B cell (primary cell): ENCODE measurements at regions not wholly inside any gene's neighbourhood (a gene's known extent, or its start where the extent isn't known, plus 50 kb on each side); places are given as distances from the start of the nearest gene placed in this dataset.

Experiments used
- ATAC-seq: fragments of 200-7000 bp; cut with Tn5 transposase; one replicate; pipeline ENCODE4 v1.10.0; 2021; ENCODE audit warnings: low read depth, mild to moderate bottlenecking, moderate number of reproducible peaks, moderate library complexity
- CTCF ChIA-PET: fragments of 350-600 bp; sonication (Branson Sonifier 250); formaldehyde crosslinking; loops from one replicate; lab custom pipeline; 2021; ENCODE audit warnings: antibody characterized with exemption, inconsistent platforms; lab: Charles Lee
- POLR2A ChIA-PET: fragments of 350-600 bp; sonication (Branson Sonifier 250); formaldehyde crosslinking; loops from one replicate; lab custom pipeline; 2021; ENCODE audit warnings: antibody characterized with exemption; lab: Charles Lee
- DNase-seq: peaks from one replicate; pipeline ENCODE4 v3.0.0; 2013
- H2AFZ ChIP-seq: 2 replicates; pipeline ENCODE4 v1.6.1; 2012; ENCODE audit warnings: mild to moderate bottlenecking, low read depth, low read length; ENCODE audit not compliant: insufficient read depth, poor library complexity, severe bottlenecking
- H3K27ac ChIP-seq, 2 donors: 1 replicate in 1 of 2; 2 replicates in 1 of 2; pipeline ENCODE4 v1.5.1; 2012 to 2013; ENCODE audit warnings: low read length in 2 of 2, mild to moderate bottlenecking in 2 of 2, moderate library complexity in 1 of 2
- H3K27me3 ChIP-seq, 4 experiments: fragments of 200-600 bp in 1 of 4; sonication (generic) in 1 of 4; replicated peaks in 1 of 4; 1 replicate in 2 of 4; 2 replicates in 2 of 4; pipeline versions ENCODE4 v1.6.1 to v1.7.0; 2013 to 2016; ENCODE audit warnings: low read length in 3 of 4, mild to moderate bottlenecking in 2 of 4, mixed read lengths in 1 of 4, moderate library complexity in 1 of 4; ENCODE audit not compliant: insufficient read depth in 4 of 4, control insufficient read depth in 3 of 4; ENCODE audit errors: control extremely low read depth in 1 of 4
- H3K36me3 ChIP-seq, 2 experiments: replicated peaks in 1 of 2; 1 replicate in 1 of 2; 2 replicates in 1 of 2; pipeline versions ENCODE4 v1.6.1 to v1.7.1; 2013; ENCODE audit warnings: low read length in 1 of 2; ENCODE audit not compliant: insufficient read depth in 2 of 2, control insufficient read depth in 1 of 2; ENCODE audit errors: control extremely low read depth in 1 of 2, extremely low read depth in 1 of 2
- H3K4me1 ChIP-seq, 2 donors: fragments of 200-600 bp in 1 of 2; sonication (generic) in 1 of 2; 1 replicate in 1 of 2; 2 replicates in 1 of 2; pipeline versions ENCODE4 v1.5.1 to v1.6.1; 2013 to 2017; ENCODE audit warnings: low read length in 2 of 2; ENCODE audit not compliant: control insufficient read depth in 2 of 2, insufficient read depth in 2 of 2
- H3K4me2 ChIP-seq: replicated peaks from 2 replicates; pipeline ENCODE3; 2012; ENCODE audit warnings: mild to moderate bottlenecking, low read depth, low read length; ENCODE audit not compliant: poor library complexity, severe bottlenecking
- H3K4me3 ChIP-seq, 5 experiments: fragments of 200-600 bp in 1 of 5; sonication (generic) in 1 of 5; 1 replicate in 3 of 5; 2 replicates in 2 of 5; pipeline versions ENCODE4 v1.5.1 to v1.7.0; 2011 to 2016; ENCODE audit warnings: low read length in 4 of 5, mild to moderate bottlenecking in 4 of 5, low read depth in 2 of 5, control low read depth in 1 of 5, moderate library complexity in 1 of 5; ENCODE audit not compliant: insufficient read depth in 1 of 5; ENCODE audit errors: control extremely low read depth in 1 of 5, extremely low read depth in 1 of 5
- H3K79me2 ChIP-seq: fragments of 200-600 bp; sonication (generic); one replicate; pipeline ENCODE4 v1.6.0; 2016; ENCODE audit warnings: low read length; ENCODE audit not compliant: control insufficient read depth, insufficient read depth
- H3K9ac ChIP-seq: fragments of 200-600 bp; sonication (generic); 2 replicates; pipeline ENCODE4 v1.6.1; 2017; ENCODE audit warnings: mild to moderate bottlenecking, low read length, moderate library complexity
- H3K9me3 ChIP-seq, 3 donors: one replicate each; pipeline versions ENCODE4 v1.6.1 to v1.7.1; 2013; ENCODE audit warnings: low read length in 2 of 3; ENCODE audit not compliant: control insufficient read depth in 2 of 3, insufficient read depth in 1 of 3; ENCODE audit errors: control extremely low read depth in 1 of 3
- H4K20me1 ChIP-seq: 2 replicates; pipeline ENCODE4 v1.6.0; 2012; ENCODE audit warnings: mild to moderate bottlenecking, low read length; ENCODE audit not compliant: insufficient read depth, control insufficient read depth, poor library complexity, severe bottlenecking
- H3K27ac Mint-ChIP-seq: one replicate; pipeline ENCODE4 v1.8.0; 2021; ENCODE audit warnings: mixed read lengths
- H3K27me3 Mint-ChIP-seq: one replicate; pipeline ENCODE4 v1.8.0; 2021; ENCODE audit warnings: mixed read lengths
- H3K4me1 Mint-ChIP-seq: one replicate; pipeline ENCODE4 v1.8.0; 2021; ENCODE audit warnings: mixed read lengths
- H3K4me3 Mint-ChIP-seq: one replicate; pipeline ENCODE4 v1.8.0; 2021; ENCODE audit warnings: mixed read lengths
- H3K9me3 Mint-ChIP-seq: one replicate; pipeline ENCODE4 v1.8.0; 2022; ENCODE audit warnings: mixed read lengths; ENCODE audit not compliant: insufficient read depth
- CTCF ChIP-seq: fragments of 200-600 bp; IDR thresholded peaks from one replicate; pipeline ENCODE4 v1.8.0; 2022; ENCODE audit warnings: antibody characterized with exemption, mild to moderate bottlenecking
- EZH2 ChIP-seq: IDR thresholded peaks from 2 replicates; pipeline ENCODE4 v1.6.1; 2012; ENCODE audit warnings: borderline replicate concordance, low read depth, mild to moderate bottlenecking, moderate library complexity, low read length; ENCODE audit not compliant: insufficient read depth, poor library complexity, severe bottlenecking
- WGBS: methylation state at CpG from one replicate; pipeline ENCODE4 v1.1.5; 2013; ENCODE audit warnings: missing lambda C conversion rate; ENCODE audit not compliant: insufficient coverage; 5-methylcytosine and 5-hydroxymethylcytosine counted together
- intact Hi-C: fragments of 100-400 bp; cut with micrococcal nuclease; formaldehyde crosslinking; loops from one replicate; pipeline ENCODE4 v1.10.0; 2022

GRCh38 chrX:39361736-39362135 lies 560.5 kb downstream of the MID1IP1 start:
- H3K27me3 Mint-ChIP-seq = peaks cover 7% of the 10 kb centered on the region
- no peak for TF ChIP-seq EZH2
- no peak for TF ChIP-seq CTCF
- ChIA-PET CTCF (no interaction called here), POLR2A (no interaction called here)
- H3K4me1 ChIP-seq = peaks cover 0 to 4% of the 10 kb centered on the region in 2 donors
- no peak overlapping the region for H3K27ac Mint-ChIP-seq
- H2AFZ ChIP-seq = no peak overlapping the region
- H3K4me3 ChIP-seq = no peak overlapping the region
- H3K79me2 ChIP-seq = no peaks in the 10 kb centered on the region
- H3K9ac ChIP-seq = no peak overlapping the region
- H4K20me1 ChIP-seq = no peaks in the 10 kb centered on the region
- intact Hi-C loops = no loop called here
- H3K9me3 Mint-ChIP-seq = no peaks in the 10 kb centered on the region
- H3K4me1 Mint-ChIP-seq = peaks cover 5% of the 10 kb centered on the region
- no peak for DNase-seq
- H3K4me2 ChIP-seq = no peak overlapping the region
- no peaks in the 10 kb centered on the region for H3K27me3 ChIP-seq
- H3K36me3 ChIP-seq = no peaks in the 10 kb centered on the region
- no peak for ATAC-seq
- no peak overlapping the region for H3K27ac ChIP-seq
- no peaks in the 10 kb centered on the region for H3K9me3 ChIP-seq
- no peak overlapping the region for H3K4me3 Mint-ChIP-seq

GRCh38 chrX:39367416-39367815 lies 566.2 kb downstream of the MID1IP1 start:
- H4K20me1 ChIP-seq = no peaks in the 10 kb centered on the region
- H3K27ac ChIP-seq = no peak overlapping the region
- POLR2A ChIA-PET = no interaction called here
- no peak overlapping the region for H3K4me3 ChIP-seq
- Mint-ChIP-seq H3K4me3 (no peak overlapping the region), H3K27ac (no peak overlapping the region), H3K27me3 (peaks cover 7% of the 10 kb centered on the region), H3K4me1 (peaks cover 5% of the 10 kb centered on the region), H3K9me3 (no peaks in the 10 kb centered on the region)
- no peak overlapping the region for H3K4me2 ChIP-seq
- ATAC-seq (no peak), DNase-seq (no peak)
- CTCF ChIA-PET = no interaction called here
- H3K27me3 ChIP-seq = no peaks in the 10 kb centered on the region
- H3K4me1 ChIP-seq = peaks cover 0 to 4% of the 10 kb centered on the region in 2 donors
- TF ChIP-seq EZH2 (no peak), CTCF (no peak)
- no peaks in the 10 kb centered on the region for H3K36me3 ChIP-seq
- no peaks in the 10 kb centered on the region for H3K79me2 ChIP-seq
- no peak overlapping the region for H2AFZ ChIP-seq
- intact Hi-C loops = no loop called here
- WGBS = 89% methylated on average over 2 of the region's 5 CpGs
- no peak overlapping the region for H3K9ac ChIP-seq
- H3K9me3 ChIP-seq = no peaks in the 10 kb centered on the region
